MCF 10A (cell line): ENCODE measurements at regions not wholly inside any gene's neighbourhood (a gene's known extent, or its start where the extent isn't known, plus 50 kb on each side); places are given as distances from the start of the nearest gene placed in this dataset.

Source experiments
- BruUV-seq: library from RNA; stranded (reverse); fragments of 400-500 nt; replicated peaks from 2 replicates; lab custom pipeline; 2021; lab: Mats Ljungman, UMichigan
- CTCF ChIA-PET: fragments of 300-600 bp; sonication (Branson Sonifier 250); formaldehyde crosslinking; extraction: SDS; loops from one replicate; lab custom pipeline; 2021; ENCODE audit warnings: antibody characterized with exemption, inconsistent platforms; lab: Yijun Ruan, JAX
- POLR2A ChIA-PET: fragments of 300-600, 350-650 bp; sonication (Branson Sonifier 250); formaldehyde crosslinking; extraction: SDS; loops from one replicate; lab custom pipeline; 2020; ENCODE audit warnings: antibody characterized with exemption, inconsistent platforms; lab: Yijun Ruan, JAX
- DNase-seq: peaks from one replicate; pipeline ENCODE4 v3.0.0-alpha.2; 2018; ENCODE audit not compliant: unreplicated experiment
- H3K27ac Mint-ChIP-seq: one replicate; pipeline ENCODE4 v1.8.0; 2022; ENCODE audit warnings: mild to moderate bottlenecking, low read depth, mixed read lengths; ENCODE audit not compliant: unreplicated experiment
- H3K27me3 Mint-ChIP-seq: one replicate; pipeline ENCODE4 v1.8.0; 2022; ENCODE audit warnings: mixed read lengths; ENCODE audit not compliant: insufficient read depth, unreplicated experiment
- H3K36me3 Mint-ChIP-seq: one replicate; pipeline ENCODE4 v1.8.0; 2022; ENCODE audit warnings: mild to moderate bottlenecking, moderate library complexity, mixed read lengths; ENCODE audit not compliant: insufficient read depth, unreplicated experiment
- H3K4me1 Mint-ChIP-seq: one replicate; pipeline ENCODE4 v1.8.0; 2022; ENCODE audit warnings: mixed read lengths; ENCODE audit not compliant: insufficient read depth, unreplicated experiment
- H3K4me3 Mint-ChIP-seq: one replicate; pipeline ENCODE4 v1.8.0; 2022; ENCODE audit warnings: mild to moderate bottlenecking, moderate library complexity, mixed read lengths; ENCODE audit not compliant: unreplicated experiment
- H3K9me3 Mint-ChIP-seq: one replicate; pipeline ENCODE4 v1.8.0; 2022; ENCODE audit warnings: mixed read lengths; ENCODE audit not compliant: unreplicated experiment
- CTCF ChIP-seq: fragments of 200-600 bp; IDR thresholded peaks from one replicate; pipeline ENCODE4 v1.8.0; 2022; ENCODE audit warnings: antibody characterized with exemption, mild to moderate bottlenecking; ENCODE audit not compliant: unreplicated experiment
- intact Hi-C: fragments of 100-400 bp; cut with micrococcal nuclease; formaldehyde crosslinking; loops from 2 replicates; pipeline ENCODE4 v1.14.1; 2022

GRCh38 chr3:117005911-117006522, 296.4 kb downstream of the TUSC7 start:
- Mint-ChIP-seq H3K36me3 (no peaks in the 10 kb centered on the region), H3K9me3 (no peaks in the 10 kb centered on the region), H3K27me3 (peaks cover 65% of the 10 kb centered on the region), H3K4me1 (no peaks in the 10 kb centered on the region), H3K4me3 (no peak overlapping the region), H3K27ac (no peak overlapping the region)
- CTCF ChIA-PET = interaction anchor here (0.6 to 1.1 kb wide), 2 partner anchors 13 to 235 kb away, joined by 3 read pairs; no protein-coding TSS in a partner anchor
- DNase-seq = no peak
- no peak for TF ChIP-seq CTCF
- POLR2A ChIA-PET = interaction anchor here (1.4 kb wide), 1 partner anchor 8 kb away, joined by 3 read pairs; no protein-coding TSS in a partner anchor
- intact Hi-C loops = no loop called here
- BruUV-seq = no TSS peak

GRCh38 chr3:117010318-117010717, 300.7 kb downstream of the TUSC7 start:
- Mint-ChIP-seq H3K4me1 (no peaks in the 10 kb centered on the region), H3K27me3 (peaks cover 50% of the 10 kb centered on the region), H3K9me3 (no peaks in the 10 kb centered on the region), H3K27ac (no peak overlapping the region), H3K36me3 (no peaks in the 10 kb centered on the region), H3K4me3 (no peak overlapping the region)
- CTCF ChIA-PET = interaction anchor here (0.6 to 0.8 kb wide), 3 partner anchors 8 to 719 kb away, joined by 3 to 4 read pairs (median 3); no protein-coding TSS in a partner anchor
- no peak for TF ChIP-seq CTCF
- POLR2A ChIA-PET = no interaction called here
- BruUV-seq = no TSS peak
- intact Hi-C loops = loop anchor here (10.0 kb wide), 2 partner anchors 236 to 344 kb away; no protein-coding TSS in a partner anchor
- DNase-seq = no peak

- CTCF ChIA-PET = interaction anchor here (0.7 to 1.8 kb wide), 2 partner anchors 9 to 955 kb away, joined by 3 to 6 read pairs; no protein-coding TSS in a partner anchor
- Mint-ChIP-seq H3K4me1 (no peaks in the 10 kb centered on the region), H3K27ac (no peak overlapping the region), H3K4me3 (no peak overlapping the region), H3K36me3 (no peaks in the 10 kb centered on the region), H3K9me3 (no peaks in the 10 kb centered on the region), H3K27me3 (peaks cover 52% of the 10 kb centered on the region)
- POLR2A ChIA-PET = no interaction called here
- DNase-seq = no peak
- intact Hi-C loops = loop anchor here (10.0 kb wide), 2 partner anchors 237 to 343 kb away; no protein-coding TSS in a partner anchor
- BruUV-seq = no TSS peak
- TF ChIP-seq CTCF = no peak
Observed at GRCh38 chr3:117011687-117012250, 302.2 kb downstream of the TUSC7 start.

GRCh38 chr3:117016378-117016777, 306.8 kb downstream of the TUSC7 start:
- CTCF ChIA-PET = interaction anchor here (0.5 to 0.6 kb wide), 2 partner anchors 501 to 1370 kb away, joined by 3 read pairs; no protein-coding TSS in a partner anchor
- no peak for TF ChIP-seq CTCF
- Mint-ChIP-seq H3K27ac (no peak overlapping the region), H3K4me3 (no peak overlapping the region), H3K4me1 (no peaks in the 10 kb centered on the region), H3K9me3 (no peaks in the 10 kb centered on the region), H3K36me3 (no peaks in the 10 kb centered on the region), H3K27me3 (peaks cover 79% of the 10 kb centered on the region)
- no peak for DNase-seq
- BruUV-seq = no TSS peak
- intact Hi-C loops = loop anchor here (5.0 to 10.0 kb wide), 4 partner anchors 154 to 1801 kb away; no protein-coding TSS in a partner anchor
- POLR2A ChIA-PET = no interaction called here
